ENCODE measurements at regions not wholly inside any gene's neighbourhood (a gene's known extent, or its start where the extent isn't known, plus 50 kb on each side); places are given as distances from the start of the nearest gene placed in this dataset.

DNA sequence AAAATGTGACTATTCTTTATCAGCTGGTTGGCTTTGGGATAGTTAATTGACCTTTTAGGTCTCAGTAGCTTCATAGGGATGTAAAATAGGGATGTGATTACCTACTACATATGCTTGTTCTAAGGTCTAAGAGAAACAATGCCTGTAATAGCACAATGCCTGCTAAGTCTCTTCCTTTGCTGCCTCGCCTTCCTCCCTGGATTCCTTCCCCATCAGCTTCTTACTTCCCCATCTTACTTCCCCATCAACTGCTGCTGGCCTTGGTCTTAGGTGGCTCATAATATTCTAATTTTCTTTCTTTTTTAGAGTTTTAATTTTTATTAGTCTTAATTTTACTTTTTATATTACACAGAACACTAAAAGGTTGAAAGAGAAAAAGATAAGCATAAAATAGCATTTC is 59.2 kb upstream of the GOT2 start:
- ATAC-seq (no peak), DNase-seq (ENCODE audit: low spot score) (no peak)
- Histone ChIP-seq H3K4me2 (no peak overlapping the region), H3K27me3 (ENCODE audit: insufficient read depth) (no peaks in the 10 kb centered on the region), H3K9me2 (ENCODE audit: insufficient read depth) (peaks cover 3% of the 10 kb centered on the region; the same call in 1 of the 2 replicates), H2AFZ (no peak overlapping the region), H4K20me1 (replicated peaks; ENCODE audit: insufficient read depth) (no peaks in the 10 kb centered on the region; the same call in 1 of the 2 replicates), H3K36me3 (ENCODE audit: insufficient read depth) (no peaks in the 10 kb centered on the region), H3K27ac (ENCODE audit: low read depth) (no peak overlapping the region), H3K4me3 (no peak overlapping the region), H3F3A (replicated peaks; ENCODE audit: low read depth) (no peaks in the 10 kb centered on the region), H3K79me2 (replicated peaks; ENCODE audit: insufficient read depth) (no peaks in the 10 kb centered on the region), H3K4me1 (ENCODE audit: insufficient read depth) (peaks cover 12% of the 10 kb centered on the region)
- Mint-ChIP-seq H3K27me3 (ENCODE audit: insufficient read depth, low read depth, poor library complexity) (peaks cover 5% of the 10 kb centered on the region), H3K27ac (no peak overlapping the region), H3K9me3 (no peaks in the 10 kb centered on the region), H3K36me3 (ENCODE audit: low read depth) (no peaks in the 10 kb centered on the region), H3K4me1 (peaks cover 12% of the 10 kb centered on the region; the same call in 2 of the 3 replicates), H3K4me3 (no peak overlapping the region)
- TF ChIP-seq, protein P1, sequence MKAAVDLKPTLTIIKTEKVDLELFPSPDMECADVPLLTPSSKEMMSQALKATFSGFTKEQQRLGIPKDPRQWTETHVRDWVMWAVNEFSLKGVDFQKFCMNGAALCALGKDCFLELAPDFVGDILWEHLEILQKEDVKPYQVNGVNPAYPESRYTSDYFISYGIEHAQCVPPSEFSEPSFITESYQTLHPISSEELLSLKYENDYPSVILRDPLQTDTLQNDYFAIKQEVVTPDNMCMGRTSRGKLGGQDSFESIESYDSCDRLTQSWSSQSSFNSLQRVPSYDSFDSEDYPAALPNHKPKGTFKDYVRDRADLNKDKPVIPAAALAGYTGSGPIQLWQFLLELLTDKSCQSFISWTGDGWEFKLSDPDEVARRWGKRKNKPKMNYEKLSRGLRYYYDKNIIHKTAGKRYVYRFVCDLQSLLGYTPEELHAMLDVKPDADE (IDR thresholded peaks at IDR 0.05): no peak
- TF ChIP-seq EZH2 (IDR thresholded peaks at IDR 0.05; ENCODE audit: low read depth, unreplicated experiment): no peak
- TF ChIP-seq CREB1 (CRISPR knock-in tag; IDR thresholded peaks at IDR 0.05; ENCODE audit: low read depth): no peak
- no peak for TF ChIP-seq EZH2phosphoT487 (IDR thresholded peaks at IDR 0.05; ENCODE audit: unreplicated experiment)
- no peak for TF ChIP-seq STAT1 (IDR thresholded peaks at IDR 0.05; ENCODE audit: unreplicated experiment)
- no peak for TF ChIP-seq POLR2AphosphoS5 (IDR thresholded peaks at IDR 0.05; ENCODE audit: low read depth)
- TF ChIP-seq, protein P2, sequence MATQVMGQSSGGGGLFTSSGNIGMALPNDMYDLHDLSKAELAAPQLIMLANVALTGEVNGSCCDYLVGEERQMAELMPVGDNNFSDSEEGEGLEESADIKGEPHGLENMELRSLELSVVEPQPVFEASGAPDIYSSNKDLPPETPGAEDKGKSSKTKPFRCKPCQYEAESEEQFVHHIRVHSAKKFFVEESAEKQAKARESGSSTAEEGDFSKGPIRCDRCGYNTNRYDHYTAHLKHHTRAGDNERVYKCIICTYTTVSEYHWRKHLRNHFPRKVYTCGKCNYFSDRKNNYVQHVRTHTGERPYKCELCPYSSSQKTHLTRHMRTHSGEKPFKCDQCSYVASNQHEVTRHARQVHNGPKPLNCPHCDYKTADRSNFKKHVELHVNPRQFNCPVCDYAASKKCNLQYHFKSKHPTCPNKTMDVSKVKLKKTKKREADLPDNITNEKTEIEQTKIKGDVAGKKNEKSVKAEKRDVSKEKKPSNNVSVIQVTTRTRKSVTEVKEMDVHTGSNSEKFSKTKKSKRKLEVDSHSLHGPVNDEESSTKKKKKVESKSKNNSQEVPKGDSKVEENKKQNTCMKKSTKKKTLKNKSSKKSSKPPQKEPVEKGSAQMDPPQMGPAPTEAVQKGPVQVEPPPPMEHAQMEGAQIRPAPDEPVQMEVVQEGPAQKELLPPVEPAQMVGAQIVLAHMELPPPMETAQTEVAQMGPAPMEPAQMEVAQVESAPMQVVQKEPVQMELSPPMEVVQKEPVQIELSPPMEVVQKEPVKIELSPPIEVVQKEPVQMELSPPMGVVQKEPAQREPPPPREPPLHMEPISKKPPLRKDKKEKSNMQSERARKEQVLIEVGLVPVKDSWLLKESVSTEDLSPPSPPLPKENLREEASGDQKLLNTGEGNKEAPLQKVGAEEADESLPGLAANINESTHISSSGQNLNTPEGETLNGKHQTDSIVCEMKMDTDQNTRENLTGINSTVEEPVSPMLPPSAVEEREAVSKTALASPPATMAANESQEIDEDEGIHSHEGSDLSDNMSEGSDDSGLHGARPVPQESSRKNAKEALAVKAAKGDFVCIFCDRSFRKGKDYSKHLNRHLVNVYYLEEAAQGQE (IDR thresholded peaks at IDR 0.05; ENCODE audit: unreplicated experiment): no peak
- TF ChIP-seq ZNF114 (CRISPR knock-in tag; IDR thresholded peaks at IDR 0.05): no peak
- TF ChIP-seq ZNF331 (CRISPR knock-in tag; IDR thresholded peaks at IDR 0.05; ENCODE audit: low read depth): no peak
- TF ChIP-seq, protein P3, sequence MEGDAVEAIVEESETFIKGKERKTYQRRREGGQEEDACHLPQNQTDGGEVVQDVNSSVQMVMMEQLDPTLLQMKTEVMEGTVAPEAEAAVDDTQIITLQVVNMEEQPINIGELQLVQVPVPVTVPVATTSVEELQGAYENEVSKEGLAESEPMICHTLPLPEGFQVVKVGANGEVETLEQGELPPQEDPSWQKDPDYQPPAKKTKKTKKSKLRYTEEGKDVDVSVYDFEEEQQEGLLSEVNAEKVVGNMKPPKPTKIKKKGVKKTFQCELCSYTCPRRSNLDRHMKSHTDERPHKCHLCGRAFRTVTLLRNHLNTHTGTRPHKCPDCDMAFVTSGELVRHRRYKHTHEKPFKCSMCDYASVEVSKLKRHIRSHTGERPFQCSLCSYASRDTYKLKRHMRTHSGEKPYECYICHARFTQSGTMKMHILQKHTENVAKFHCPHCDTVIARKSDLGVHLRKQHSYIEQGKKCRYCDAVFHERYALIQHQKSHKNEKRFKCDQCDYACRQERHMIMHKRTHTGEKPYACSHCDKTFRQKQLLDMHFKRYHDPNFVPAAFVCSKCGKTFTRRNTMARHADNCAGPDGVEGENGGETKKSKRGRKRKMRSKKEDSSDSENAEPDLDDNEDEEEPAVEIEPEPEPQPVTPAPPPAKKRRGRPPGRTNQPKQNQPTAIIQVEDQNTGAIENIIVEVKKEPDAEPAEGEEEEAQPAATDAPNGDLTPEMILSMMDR (conservative IDR thresholded peaks at IDR 0.05; ENCODE audit: low read depth in 2 of 2): no peak
- no peak for TF ChIP-seq NANOG (IDR thresholded peaks at IDR 0.05; ENCODE audit: borderline replicate concordance)
- no peak for TF ChIP-seq JUNB (IDR thresholded peaks at IDR 0.05; ENCODE audit: unreplicated experiment)
- TF ChIP-seq, protein P4, sequence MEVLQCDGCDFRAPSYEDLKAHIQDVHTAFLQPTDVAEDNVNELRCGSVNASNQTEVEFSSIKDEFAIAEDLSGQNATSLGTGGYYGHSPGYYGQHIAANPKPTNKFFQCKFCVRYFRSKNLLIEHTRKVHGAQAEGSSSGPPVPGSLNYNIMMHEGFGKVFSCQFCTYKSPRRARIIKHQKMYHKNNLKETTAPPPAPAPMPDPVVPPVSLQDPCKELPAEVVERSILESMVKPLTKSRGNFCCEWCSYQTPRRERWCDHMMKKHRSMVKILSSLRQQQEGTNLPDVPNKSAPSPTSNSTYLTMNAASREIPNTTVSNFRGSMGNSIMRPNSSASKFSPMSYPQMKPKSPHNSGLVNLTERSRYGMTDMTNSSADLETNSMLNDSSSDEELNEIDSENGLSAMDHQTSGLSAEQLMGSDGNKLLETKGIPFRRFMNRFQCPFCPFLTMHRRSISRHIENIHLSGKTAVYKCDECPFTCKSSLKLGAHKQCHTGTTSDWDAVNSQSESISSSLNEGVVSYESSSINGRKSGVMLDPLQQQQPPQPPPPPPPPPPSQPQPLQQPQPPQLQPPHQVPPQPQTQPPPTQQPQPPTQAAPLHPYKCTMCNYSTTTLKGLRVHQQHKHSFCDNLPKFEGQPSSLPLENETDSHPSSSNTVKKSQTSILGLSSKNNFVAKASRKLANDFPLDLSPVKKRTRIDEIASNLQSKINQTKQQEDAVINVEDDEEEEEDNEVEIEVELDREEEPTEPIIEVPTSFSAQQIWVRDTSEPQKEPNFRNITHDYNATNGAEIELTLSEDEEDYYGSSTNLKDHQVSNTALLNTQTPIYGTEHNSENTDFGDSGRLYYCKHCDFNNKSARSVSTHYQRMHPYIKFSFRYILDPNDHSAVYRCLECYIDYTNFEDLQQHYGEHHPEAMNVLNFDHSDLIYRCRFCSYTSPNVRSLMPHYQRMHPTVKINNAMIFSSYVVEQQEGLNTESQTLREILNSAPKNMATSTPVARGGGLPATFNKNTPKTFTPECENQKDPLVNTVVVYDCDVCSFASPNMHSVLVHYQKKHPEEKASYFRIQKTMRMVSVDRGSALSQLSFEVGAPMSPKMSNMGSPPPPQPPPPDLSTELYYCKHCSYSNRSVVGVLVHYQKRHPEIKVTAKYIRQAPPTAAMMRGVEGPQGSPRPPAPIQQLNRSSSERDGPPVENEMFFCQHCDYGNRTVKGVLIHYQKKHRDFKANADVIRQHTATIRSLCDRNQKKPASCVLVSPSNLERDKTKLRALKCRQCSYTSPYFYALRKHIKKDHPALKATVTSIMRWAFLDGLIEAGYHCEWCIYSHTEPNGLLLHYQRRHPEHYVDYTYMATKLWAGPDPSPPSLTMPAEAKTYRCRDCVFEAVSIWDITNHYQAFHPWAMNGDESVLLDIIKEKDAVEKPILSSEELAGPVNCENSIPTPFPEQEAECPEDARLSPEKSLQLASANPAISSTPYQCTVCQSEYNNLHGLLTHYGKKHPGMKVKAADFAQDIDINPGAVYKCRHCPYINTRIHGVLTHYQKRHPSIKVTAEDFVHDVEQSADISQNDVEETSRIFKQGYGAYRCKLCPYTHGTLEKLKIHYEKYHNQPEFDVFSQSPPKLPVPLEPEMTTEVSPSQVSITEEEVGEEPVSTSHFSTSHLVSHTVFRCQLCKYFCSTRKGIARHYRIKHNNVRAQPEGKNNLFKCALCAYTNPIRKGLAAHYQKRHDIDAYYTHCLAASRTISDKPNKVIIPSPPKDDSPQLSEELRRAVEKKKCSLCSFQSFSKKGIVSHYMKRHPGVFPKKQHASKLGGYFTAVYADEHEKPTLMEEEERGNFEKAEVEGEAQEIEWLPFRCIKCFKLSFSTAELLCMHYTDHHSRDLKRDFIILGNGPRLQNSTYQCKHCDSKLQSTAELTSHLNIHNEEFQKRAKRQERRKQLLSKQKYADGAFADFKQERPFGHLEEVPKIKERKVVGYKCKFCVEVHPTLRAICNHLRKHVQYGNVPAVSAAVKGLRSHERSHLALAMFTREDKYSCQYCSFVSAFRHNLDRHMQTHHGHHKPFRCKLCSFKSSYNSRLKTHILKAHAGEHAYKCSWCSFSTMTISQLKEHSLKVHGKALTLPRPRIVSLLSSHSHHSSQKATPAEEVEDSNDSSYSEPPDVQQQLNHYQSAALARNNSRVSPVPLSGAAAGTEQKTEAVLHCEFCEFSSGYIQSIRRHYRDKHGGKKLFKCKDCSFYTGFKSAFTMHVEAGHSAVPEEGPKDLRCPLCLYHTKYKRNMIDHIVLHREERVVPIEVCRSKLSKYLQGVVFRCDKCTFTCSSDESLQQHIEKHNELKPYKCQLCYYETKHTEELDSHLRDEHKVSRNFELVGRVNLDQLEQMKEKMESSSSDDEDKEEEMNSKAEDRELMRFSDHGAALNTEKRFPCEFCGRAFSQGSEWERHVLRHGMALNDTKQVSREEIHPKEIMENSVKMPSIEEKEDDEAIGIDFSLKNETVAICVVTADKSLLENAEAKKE (CRISPR knock-in tag; IDR thresholded peaks at IDR 0.05): no peak
